Fibroblast of skin of right quadriceps (primary cell): ENCODE measurements at regions not wholly inside any gene's neighbourhood (a gene's known extent, or its start where the extent isn't known, plus 50 kb on each side); places are given as distances from the start of the nearest gene placed in this dataset.

Experiments
- DNase-seq: peaks from one replicate; pipeline ENCODE4 v3.0.0-alpha.2; 2013

GRCh38 chr3:102123590-102124190 lies 274.4 kb downstream of the NFKBIZ start:
- DNase-seq = no peak

GRCh38 chr3:102124282-102124681 lies 275.0 kb downstream of the NFKBIZ start:
- peak; percentile 20 for DNase-seq

- no peak for DNase-seq
Measured at GRCh38 chr3:102124704-102125103, 275.4 kb downstream of the NFKBIZ start.

GRCh38 chr3:102125197-102125993 lies 276.1 kb downstream of the NFKBIZ start:
- no peak for DNase-seq

- DNase-seq = no peak
Measured at GRCh38 chr3:102125994-102126368, 276.7 kb downstream of the NFKBIZ start.

GRCh38 chr3:102129760-102130608 lies 280.7 kb downstream of the NFKBIZ start:
- DNase-seq = peak; percentile 64

- DNase-seq = no peak
Measured at GRCh38 chr3:102132370-102132769, 283.1 kb downstream of the NFKBIZ start.

- DNase-seq = no peak
Measured at GRCh38 chr3:102133376-102133775, 284.1 kb downstream of the NFKBIZ start.

- no peak for DNase-seq
Measured at GRCh38 chr3:102135316-102135715, 286.0 kb downstream of the NFKBIZ start.

- no peak for DNase-seq
Measured at GRCh38 chr3:102136183-102136582, 286.9 kb downstream of the NFKBIZ start.

GRCh38 chr3:102140116-102140515 lies 290.8 kb downstream of the NFKBIZ start:
- no peak for DNase-seq

- DNase-seq = no peak
Measured at GRCh38 chr3:102141096-102141927, 292.0 kb downstream of the NFKBIZ start.

- DNase-seq = no peak
Measured at GRCh38 chr3:102141928-102142239, 292.6 kb downstream of the NFKBIZ start.

- peak; percentile 58 for DNase-seq
Measured at GRCh38 chr3:102142379-102143060, 292.3 kb upstream of the ZPLD1 start.

GRCh38 chr3:102143536-102143935 lies 291.3 kb upstream of the ZPLD1 start:
- no peak for DNase-seq

GRCh38 chr3:102144063-102144462 lies 290.8 kb upstream of the ZPLD1 start:
- DNase-seq = no peak

- DNase-seq = no peak
Measured at GRCh38 chr3:102148598-102149337, 286.0 kb upstream of the ZPLD1 start.

- DNase-seq = no peak
Measured at GRCh38 chr3:102151935-102152334, 282.9 kb upstream of the ZPLD1 start.

- peak; percentile 75 for DNase-seq
Measured at GRCh38 chr3:102156426-102156825, 278.4 kb upstream of the ZPLD1 start.

GRCh38 chr3:102158080-102158740 lies 276.6 kb upstream of the ZPLD1 start:
- DNase-seq = no peak
